Prostate gland (tissue), 2 donors: ENCODE measurements at regions not wholly inside any gene's neighbourhood (a gene's known extent, or its start where the extent isn't known, plus 50 kb on each side); places are given as distances from the start of the nearest gene placed in this dataset.
"Not testable (repeated sequence)": the region's sequence is repeated elsewhere in the genome, so short reads cannot be mapped to it uniquely, and the experiment has no call there.

Source experiments
- POLR2A ChIP-seq: fragments of 450-650 bp; IDR thresholded peaks from one replicate; pipeline ENCODE4 v1.6.1; 2016; ENCODE audit warnings: antibody characterized with exemption, mild to moderate bottlenecking
- TF ChIP-seq, protein P1 (sequence below), 4 experiments: fragments of 200-600 bp in 2 of 4; fragments of 450-650 bp in 2 of 4; sonication (generic) in 2 of 4; IDR thresholded peaks; 1 replicate in 3 of 4; 2 replicates in 1 of 4; pipeline ENCODE4 v1.5.1; 2016 to 2019; ENCODE audit warnings: antibody characterized with exemption in 4 of 4, mild to moderate bottlenecking in 2 of 4, moderate library complexity in 2 of 4

DNA sequence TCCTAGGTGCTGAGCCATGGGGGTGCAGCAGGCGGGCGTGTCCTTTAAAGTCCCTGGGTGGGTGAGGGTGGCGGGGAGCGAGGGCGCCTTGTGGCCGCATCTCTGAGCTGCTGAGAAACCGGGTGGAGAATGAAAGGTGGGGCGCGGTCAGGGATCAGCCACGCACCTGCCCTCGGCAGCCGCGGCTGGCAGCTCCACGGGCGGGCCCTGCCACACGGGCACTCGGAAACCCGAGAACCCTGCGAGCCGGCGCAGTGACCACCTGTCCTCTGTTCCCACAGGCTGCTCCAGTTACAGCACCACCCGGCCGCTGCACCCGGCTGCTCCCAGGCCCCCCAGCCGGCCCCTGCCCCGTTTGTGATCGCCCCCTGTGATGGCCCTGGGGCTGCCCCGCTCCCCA lies 4400.5 kb upstream of the TPTE start:
- not testable (repeated sequence) for TF ChIP-seq POLR2A
- TF ChIP-seq, protein P1, sequence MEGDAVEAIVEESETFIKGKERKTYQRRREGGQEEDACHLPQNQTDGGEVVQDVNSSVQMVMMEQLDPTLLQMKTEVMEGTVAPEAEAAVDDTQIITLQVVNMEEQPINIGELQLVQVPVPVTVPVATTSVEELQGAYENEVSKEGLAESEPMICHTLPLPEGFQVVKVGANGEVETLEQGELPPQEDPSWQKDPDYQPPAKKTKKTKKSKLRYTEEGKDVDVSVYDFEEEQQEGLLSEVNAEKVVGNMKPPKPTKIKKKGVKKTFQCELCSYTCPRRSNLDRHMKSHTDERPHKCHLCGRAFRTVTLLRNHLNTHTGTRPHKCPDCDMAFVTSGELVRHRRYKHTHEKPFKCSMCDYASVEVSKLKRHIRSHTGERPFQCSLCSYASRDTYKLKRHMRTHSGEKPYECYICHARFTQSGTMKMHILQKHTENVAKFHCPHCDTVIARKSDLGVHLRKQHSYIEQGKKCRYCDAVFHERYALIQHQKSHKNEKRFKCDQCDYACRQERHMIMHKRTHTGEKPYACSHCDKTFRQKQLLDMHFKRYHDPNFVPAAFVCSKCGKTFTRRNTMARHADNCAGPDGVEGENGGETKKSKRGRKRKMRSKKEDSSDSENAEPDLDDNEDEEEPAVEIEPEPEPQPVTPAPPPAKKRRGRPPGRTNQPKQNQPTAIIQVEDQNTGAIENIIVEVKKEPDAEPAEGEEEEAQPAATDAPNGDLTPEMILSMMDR (IDR thresholded peaks at IDR 0.05), result not testable (repeated sequence)
